ENCODE measurements at regions not wholly inside any gene's neighbourhood (a gene's known extent, or its start where the extent isn't known, plus 50 kb on each side); places are given as distances from the start of the nearest gene placed in this dataset.
"Not testable (repeated sequence)": the region's sequence is repeated elsewhere in the genome, so short reads cannot be mapped to it uniquely, and the experiment has no call there.

DNA sequence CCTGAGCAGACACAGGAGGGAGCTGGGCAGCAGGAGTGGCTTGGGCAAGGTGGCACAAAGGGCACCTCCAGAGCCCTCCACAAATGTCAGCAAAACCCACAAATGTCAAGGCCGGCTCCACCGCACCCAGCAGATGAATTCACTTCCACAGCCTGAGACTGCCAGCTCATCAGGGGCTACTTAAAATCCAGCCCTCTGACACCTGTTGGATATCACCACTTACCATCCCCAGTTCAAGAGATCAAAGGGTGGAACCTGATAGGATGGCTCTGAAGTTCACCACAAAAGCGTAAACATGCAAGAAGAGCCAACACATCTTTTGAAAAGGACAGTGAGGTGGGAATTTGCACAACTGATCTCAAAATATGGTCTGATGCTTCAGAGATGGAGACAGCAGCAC, 168.6 kb upstream of the GRK3 start:
- Mint-ChIP-seq H3K4me1 (no peaks in the 10 kb centered on the region), H3K36me3 (ENCODE audit: low read depth) (no peaks in the 10 kb centered on the region)

DNA sequence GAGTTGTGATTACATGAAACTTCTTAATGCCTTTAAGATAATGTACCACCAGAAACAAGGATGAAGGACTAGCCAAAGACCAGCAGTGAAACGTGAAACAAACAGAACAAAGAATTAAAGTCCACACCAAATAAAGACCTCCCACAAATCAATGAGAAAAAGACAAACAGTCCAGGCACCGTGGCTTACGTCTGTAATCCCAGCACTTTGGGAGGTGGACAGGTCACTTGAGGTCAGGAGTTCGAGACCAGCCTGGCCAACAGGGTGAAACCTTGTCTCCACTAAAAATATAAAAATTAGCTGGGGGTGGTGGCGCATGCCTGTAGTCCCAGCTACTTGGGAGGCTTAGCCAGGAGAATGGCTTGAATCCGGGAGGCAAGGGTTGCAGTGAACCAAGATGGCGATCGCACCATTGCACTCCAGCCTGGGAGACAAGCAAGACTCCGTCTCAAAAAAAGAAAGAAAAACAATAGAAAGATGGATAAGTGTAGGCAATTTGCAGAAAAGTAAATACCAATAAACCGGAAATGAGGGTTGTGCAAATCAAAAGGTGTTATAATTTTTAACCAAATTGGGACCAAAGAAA, 167.8 kb upstream of the GRK3 start:
- H3K4me3 Mint-ChIP-seq, result no peak overlapping the region
- TF ChIP-seq, protein P1, sequence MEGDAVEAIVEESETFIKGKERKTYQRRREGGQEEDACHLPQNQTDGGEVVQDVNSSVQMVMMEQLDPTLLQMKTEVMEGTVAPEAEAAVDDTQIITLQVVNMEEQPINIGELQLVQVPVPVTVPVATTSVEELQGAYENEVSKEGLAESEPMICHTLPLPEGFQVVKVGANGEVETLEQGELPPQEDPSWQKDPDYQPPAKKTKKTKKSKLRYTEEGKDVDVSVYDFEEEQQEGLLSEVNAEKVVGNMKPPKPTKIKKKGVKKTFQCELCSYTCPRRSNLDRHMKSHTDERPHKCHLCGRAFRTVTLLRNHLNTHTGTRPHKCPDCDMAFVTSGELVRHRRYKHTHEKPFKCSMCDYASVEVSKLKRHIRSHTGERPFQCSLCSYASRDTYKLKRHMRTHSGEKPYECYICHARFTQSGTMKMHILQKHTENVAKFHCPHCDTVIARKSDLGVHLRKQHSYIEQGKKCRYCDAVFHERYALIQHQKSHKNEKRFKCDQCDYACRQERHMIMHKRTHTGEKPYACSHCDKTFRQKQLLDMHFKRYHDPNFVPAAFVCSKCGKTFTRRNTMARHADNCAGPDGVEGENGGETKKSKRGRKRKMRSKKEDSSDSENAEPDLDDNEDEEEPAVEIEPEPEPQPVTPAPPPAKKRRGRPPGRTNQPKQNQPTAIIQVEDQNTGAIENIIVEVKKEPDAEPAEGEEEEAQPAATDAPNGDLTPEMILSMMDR (conservative IDR thresholded peaks at IDR 0.05), result no peak
- H3K4me1 Mint-ChIP-seq, result peaks cover 4% of the 10 kb centered on the region
- H3K27ac Mint-ChIP-seq (ENCODE audit: unreplicated experiment), result no peak overlapping the region
- H3K9me3 Mint-ChIP-seq, result no peaks in the 10 kb centered on the region
- no peaks in the 10 kb centered on the region for H3K27me3 Mint-ChIP-seq (ENCODE audit: low read depth)
- no peaks in the 10 kb centered on the region for H3K36me3 Mint-ChIP-seq (ENCODE audit: low read depth)
- DNase-seq (ENCODE audit: low read depth, low spot score), result no peak

More for the DNA sequence above, 168.6 kb upstream of the GRK3 start:
- DNase-seq (ENCODE audit: low read depth, low spot score), result no peak
- no peaks in the 10 kb centered on the region for H3K27me3 Mint-ChIP-seq (ENCODE audit: low read depth)
- no peak overlapping the region for H3K27ac Mint-ChIP-seq (ENCODE audit: unreplicated experiment)
- no peaks in the 10 kb centered on the region for H3K9me3 Mint-ChIP-seq
- TF ChIP-seq, protein P1 (conservative IDR thresholded peaks at IDR 0.05), result no peak
- no peak overlapping the region for H3K4me3 Mint-ChIP-seq

DNA sequence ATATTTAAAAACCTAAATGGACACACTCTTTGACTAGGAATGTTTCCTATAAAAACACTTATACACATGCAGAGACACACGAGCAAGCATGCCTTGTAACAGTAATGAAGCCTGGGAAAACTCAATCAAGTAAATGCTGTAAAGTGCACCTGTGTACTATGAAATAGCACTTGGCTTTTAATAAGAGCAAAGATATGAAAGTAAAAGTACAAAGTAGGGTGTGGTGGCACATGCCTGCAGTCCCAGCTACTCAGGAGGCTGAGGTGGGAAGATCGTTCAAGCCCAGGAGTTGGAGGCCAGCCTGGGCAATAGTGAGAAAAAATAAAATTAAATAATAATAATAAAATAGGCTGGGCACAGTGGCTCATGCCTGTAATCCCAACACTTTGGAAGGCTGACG, 166.9 kb upstream of the GRK3 start:
- DNase-seq (ENCODE audit: low read depth, low spot score), result no peak
- Mint-ChIP-seq H3K4me3 (no peak overlapping the region), H3K4me1 (peaks cover 11% of the 10 kb centered on the region), H3K27me3 (ENCODE audit: low read depth) (no peaks in the 10 kb centered on the region), H3K36me3 (ENCODE audit: low read depth) (no peaks in the 10 kb centered on the region), H3K9me3 (no peaks in the 10 kb centered on the region), H3K27ac (ENCODE audit: unreplicated experiment) (no peak overlapping the region)
- TF ChIP-seq, protein P1 (conservative IDR thresholded peaks at IDR 0.05), result no peak

DNA sequence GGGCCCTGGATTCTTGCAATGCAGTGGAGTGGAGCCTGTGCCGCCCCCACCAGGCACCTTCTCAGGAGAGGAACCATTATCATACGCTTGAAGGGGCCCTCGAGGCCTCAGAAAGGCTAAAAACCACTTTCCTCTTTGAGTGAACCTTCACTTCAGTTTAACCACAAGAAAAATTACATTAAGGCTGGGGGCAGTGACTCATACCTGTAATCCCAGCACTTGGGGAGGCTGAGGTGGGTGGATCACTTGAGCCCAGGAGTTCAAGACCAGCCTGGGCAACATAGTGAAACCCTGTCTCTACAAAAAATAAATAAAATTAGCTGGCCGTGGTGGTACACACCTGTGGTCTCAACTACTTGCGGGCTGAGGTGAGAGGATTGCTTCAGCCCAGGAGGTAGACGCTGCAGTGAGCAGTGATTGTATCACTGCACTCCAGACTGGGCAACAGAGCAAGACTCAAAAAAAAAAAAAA, 165.8 kb upstream of the GRK3 start:
- not testable (repeated sequence) for H3K9me3 Mint-ChIP-seq; H3K36me3 Mint-ChIP-seq (ENCODE audit: low read depth); DNase-seq (ENCODE audit: low read depth, low spot score); H3K27me3 Mint-ChIP-seq (ENCODE audit: low read depth); H3K4me3 Mint-ChIP-seq; H3K27ac Mint-ChIP-seq (ENCODE audit: unreplicated experiment)
- H3K4me1 Mint-ChIP-seq, result peaks cover 22% of the 10 kb centered on the region

DNA sequence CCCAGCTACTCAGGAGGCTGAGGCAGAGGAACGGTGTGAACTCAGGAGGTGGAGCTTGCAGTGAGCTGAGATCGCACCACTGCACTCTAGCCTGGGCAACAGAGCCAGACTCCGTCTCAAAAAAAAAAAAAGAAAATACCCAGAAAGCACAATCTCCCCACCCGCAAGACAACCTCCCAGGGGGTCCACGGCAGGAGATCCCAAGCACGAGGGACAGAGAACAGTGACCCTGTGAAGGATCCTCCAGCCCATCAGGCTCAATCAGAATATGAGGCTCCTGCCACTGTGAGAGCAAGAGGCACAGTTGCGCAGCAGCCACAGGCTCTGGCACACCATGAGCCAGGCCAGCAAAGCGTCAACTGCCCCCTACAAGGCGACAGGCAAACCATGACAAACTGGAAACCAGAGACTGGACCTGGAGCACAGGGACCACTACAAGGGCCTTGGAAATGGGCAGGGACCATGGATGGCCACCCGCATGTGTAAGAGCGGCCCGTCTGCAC, 164.8 kb upstream of the GRK3 start:
- TF ChIP-seq, protein P1 (conservative IDR thresholded peaks at IDR 0.05), result no peak
- Mint-ChIP-seq H3K9me3 (no peaks in the 10 kb centered on the region), H3K27ac (ENCODE audit: unreplicated experiment) (no peak overlapping the region), H3K4me1 (peaks cover 29% of the 10 kb centered on the region), H3K4me3 (no peak overlapping the region), H3K36me3 (ENCODE audit: low read depth) (no peaks in the 10 kb centered on the region), H3K27me3 (ENCODE audit: low read depth) (no peaks in the 10 kb centered on the region)
- no peak for DNase-seq (ENCODE audit: low read depth, low spot score)

DNA sequence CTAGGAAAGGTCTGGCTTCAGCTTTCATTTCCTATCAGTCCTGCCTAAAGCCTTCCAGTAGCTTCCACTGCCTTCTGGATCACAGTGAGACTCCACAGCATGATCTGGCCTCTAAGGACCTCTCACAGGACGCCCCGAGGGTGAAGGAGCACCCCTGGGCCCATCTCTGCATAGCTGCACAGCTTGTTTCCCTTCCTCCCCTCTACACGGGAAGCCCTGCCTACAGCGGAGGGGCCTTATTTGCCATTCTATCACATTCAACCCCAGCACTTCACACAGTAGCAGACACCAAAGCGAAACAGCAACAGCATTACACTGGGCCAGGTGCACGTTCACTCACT, 162.3 kb upstream of the GRK3 start:
- TF ChIP-seq, protein P1 (conservative IDR thresholded peaks at IDR 0.05), result no peak
- Mint-ChIP-seq H3K36me3 (ENCODE audit: low read depth) (no peaks in the 10 kb centered on the region), H3K4me3 (peak overlapping the region; percentile 84), H3K4me1 (peaks cover 42% of the 10 kb centered on the region), H3K9me3 (no peaks in the 10 kb centered on the region), H3K27me3 (ENCODE audit: low read depth) (peaks cover 5% of the 10 kb centered on the region), H3K27ac (ENCODE audit: unreplicated experiment) (no peak overlapping the region)
- DNase-seq (ENCODE audit: low read depth, low spot score), result no peak

Measured in neural crest cell (in vitro differentiated cells).